ENCODE measurements at regions not wholly inside any gene's neighbourhood (a gene's known extent, or its start where the extent isn't known, plus 50 kb on each side); places are given as distances from the start of the nearest gene placed in this dataset.

DNA sequence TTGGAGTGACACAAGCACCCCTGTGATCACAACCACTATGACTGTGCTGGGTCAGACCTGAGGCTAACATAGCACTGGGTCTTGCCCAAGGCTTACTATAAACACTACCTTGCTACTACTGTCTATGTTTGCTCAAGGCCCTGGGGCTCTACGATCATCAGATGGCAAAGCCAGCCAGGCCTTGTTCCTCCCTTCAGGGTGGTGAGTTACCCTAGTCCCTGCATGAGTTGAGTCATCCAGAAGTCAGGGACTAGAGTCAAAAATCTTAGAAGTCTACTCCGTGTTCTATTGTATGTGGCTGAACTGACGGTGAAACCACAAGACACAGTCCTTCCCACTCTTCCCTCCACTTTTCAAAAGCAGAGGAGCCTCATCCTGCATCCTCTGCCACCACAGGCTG lies 551.2 kb upstream of the FSIP2 start:
- TF ChIP-seq CTCF (conservative IDR thresholded peaks at IDR 0.05) = no peak
- no peak for TF ChIP-seq ZFX (IDR thresholded peaks at IDR 0.05)
- no peak overlapping the region for H3K27ac ChIP-seq

DNA sequence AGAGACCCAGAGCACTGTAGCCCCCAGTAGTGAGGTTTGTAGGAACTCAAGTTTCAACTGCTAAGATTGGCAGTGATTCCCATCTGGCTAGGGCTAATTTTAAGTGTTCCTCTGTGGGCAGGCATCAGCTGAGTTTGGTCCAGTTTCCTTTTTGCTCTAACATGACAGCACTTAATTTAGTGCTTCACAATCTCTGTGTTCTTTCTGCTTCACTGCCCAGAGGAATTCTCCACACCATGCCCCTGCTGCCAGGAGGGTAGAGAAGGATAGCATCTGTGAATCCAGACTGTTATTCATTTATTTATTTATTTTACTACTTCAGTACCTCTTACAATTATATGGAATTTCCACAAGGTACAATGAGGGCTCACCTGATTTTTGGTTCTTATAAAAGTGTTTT lies 549.9 kb upstream of the FSIP2 start:
- TF ChIP-seq CTCF (conservative IDR thresholded peaks at IDR 0.05) (no peak), ZFX (IDR thresholded peaks at IDR 0.05) (no peak)
- H3K27ac ChIP-seq = no peak overlapping the region

GRCh38 chr2:185201063-185201462 lies 537.5 kb upstream of the FSIP2 start:
- TF ChIP-seq ZFX (IDR thresholded peaks at IDR 0.05) = no peak
- no peak for TF ChIP-seq CTCF (conservative IDR thresholded peaks at IDR 0.05)
- no peak overlapping the region for H3K27ac ChIP-seq

DNA sequence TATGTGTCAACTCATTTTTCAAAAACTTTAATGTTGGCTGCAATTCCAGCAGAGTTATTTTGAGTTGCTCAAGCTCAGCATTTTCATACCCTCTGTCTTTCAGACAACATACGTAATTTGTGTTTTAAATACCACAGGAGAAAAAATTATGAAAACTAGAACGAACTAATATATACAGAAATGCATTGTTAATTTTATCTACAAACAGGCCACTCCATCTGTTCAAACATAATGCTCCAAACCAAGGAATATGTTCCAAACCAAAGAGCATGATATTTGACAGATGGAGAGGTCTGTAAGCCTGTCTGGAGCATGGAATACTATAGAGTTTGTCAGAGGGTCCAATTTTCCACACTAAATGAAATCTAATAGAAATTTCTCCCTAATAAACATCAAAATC lies 536.2 kb upstream of the FSIP2 start:
- TF ChIP-seq CTCF (conservative IDR thresholded peaks at IDR 0.05) (no peak), ZFX (IDR thresholded peaks at IDR 0.05) (no peak)
- H3K27ac ChIP-seq = no peak overlapping the region

DNA sequence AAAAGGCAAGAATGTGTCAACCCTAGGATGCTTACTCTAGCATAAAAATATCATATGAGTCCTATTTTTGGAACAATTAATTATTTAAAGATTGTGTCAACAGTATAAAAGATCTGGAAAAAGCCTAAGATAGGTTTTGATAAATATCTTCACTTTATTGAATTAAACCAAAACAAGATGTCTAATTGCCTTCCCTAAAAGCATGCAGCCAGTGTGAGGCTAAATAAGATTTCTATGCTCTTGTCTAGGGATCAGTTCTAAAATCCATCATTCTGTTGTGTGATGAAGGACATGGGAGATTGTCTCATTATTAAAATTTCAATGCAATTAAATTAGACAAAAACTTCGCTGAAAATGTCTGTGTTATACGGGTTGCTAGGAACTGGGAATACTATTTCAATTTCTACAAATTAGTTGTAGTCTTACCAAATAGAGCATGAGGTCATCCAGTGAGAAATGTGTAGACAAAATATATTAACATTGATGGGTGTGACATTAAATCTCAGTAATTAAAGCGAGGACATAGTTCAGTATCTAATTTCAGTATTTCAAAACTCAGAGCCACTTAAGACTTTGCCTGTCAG lies 535.6 kb upstream of the FSIP2 start:
- H3K27ac ChIP-seq = no peak overlapping the region
- TF ChIP-seq ZFX (IDR thresholded peaks at IDR 0.05) = no peak
- TF ChIP-seq CTCF (conservative IDR thresholded peaks at IDR 0.05) = no peak

DNA sequence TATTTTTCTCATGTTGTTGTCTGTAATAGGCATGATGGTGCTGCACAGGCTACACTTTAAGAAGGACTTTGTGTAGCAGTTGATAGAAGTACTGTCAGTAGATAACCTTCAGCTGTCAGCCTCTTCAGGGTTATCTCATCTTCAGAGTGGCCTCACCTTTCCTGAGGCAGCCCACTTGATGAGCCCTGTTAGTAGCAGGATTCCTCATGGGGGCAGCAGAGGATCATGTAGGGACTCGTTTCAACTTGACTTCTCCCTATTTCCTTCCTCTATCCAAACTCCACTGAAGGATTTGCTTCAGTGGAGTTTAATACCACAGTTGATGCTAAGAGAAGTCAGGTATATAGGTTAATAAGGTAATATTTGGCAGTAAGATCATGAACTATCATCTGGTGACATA lies 530.3 kb upstream of the FSIP2 start:
- TF ChIP-seq CTCF (conservative IDR thresholded peaks at IDR 0.05) (peak; percentile 71), ZFX (IDR thresholded peaks at IDR 0.05) (no peak)
- no peak overlapping the region for H3K27ac ChIP-seq

GRCh38 chr2:185215497-185215896 lies 523.1 kb upstream of the FSIP2 start:
- peak; percentile 14; the same call in 1 of the 2 replicates for TF ChIP-seq CTCF (conservative IDR thresholded peaks at IDR 0.05)
- TF ChIP-seq ZFX (IDR thresholded peaks at IDR 0.05) = no peak
- no peak overlapping the region for H3K27ac ChIP-seq

Measured in C4-2B (cell line).